ENCODE measurements at regions not wholly inside any gene's neighbourhood (a gene's known extent, or its start where the extent isn't known, plus 50 kb on each side); places are given as distances from the start of the nearest gene placed in this dataset.
"Not testable (repeated sequence)": the region's sequence is repeated elsewhere in the genome, so short reads cannot be mapped to it uniquely, and the experiment has no call there.

- in situ Hi-C loops (cut with HindIII; ENCODE audit: low sequenced_read_pairs), result no loop called here
These were observed 604.4 kb upstream of the LRRN3 start for GRCh38 chr7:110486549-110486948.

- in situ Hi-C loops (cut with HindIII; ENCODE audit: low sequenced_read_pairs), result no loop called here
These were observed 588.0 kb upstream of the LRRN3 start for GRCh38 chr7:110502888-110503465.

- in situ Hi-C loops (cut with HindIII; ENCODE audit: low sequenced_read_pairs), result no loop called here
These were observed 583.6 kb upstream of the LRRN3 start for GRCh38 chr7:110507369-110507768.

GRCh38 chr7:110507832-110508231, 583.1 kb upstream of the LRRN3 start:
- in situ Hi-C loops (cut with HindIII; ENCODE audit: low sequenced_read_pairs), result no loop called here

GRCh38 chr7:110514975-110515551, 575.9 kb upstream of the LRRN3 start:
- in situ Hi-C loops (cut with HindIII; ENCODE audit: low sequenced_read_pairs), result not testable (repeated sequence)

GRCh38 chr7:110519851-110520250, 571.1 kb upstream of the LRRN3 start:
- in situ Hi-C loops (cut with HindIII; ENCODE audit: low sequenced_read_pairs), result no loop called here

GRCh38 chr7:110521357-110521911, 569.5 kb upstream of the LRRN3 start:
- in situ Hi-C loops (cut with HindIII; ENCODE audit: low sequenced_read_pairs), result no loop called here

GRCh38 chr7:110522061-110522760, 568.7 kb upstream of the LRRN3 start:
- in situ Hi-C loops (cut with HindIII; ENCODE audit: low sequenced_read_pairs), result no loop called here

GRCh38 chr7:110522761-110523200, 568.1 kb upstream of the LRRN3 start:
- in situ Hi-C loops (cut with HindIII; ENCODE audit: low sequenced_read_pairs), result no loop called here

- in situ Hi-C loops (cut with HindIII; ENCODE audit: low sequenced_read_pairs), result no loop called here
These were observed 561.8 kb upstream of the LRRN3 start for GRCh38 chr7:110529175-110529574.

GRCh38 chr7:110531186-110531585, 559.7 kb upstream of the LRRN3 start:
- in situ Hi-C loops (cut with HindIII; ENCODE audit: low sequenced_read_pairs), result no loop called here

GRCh38 chr7:110534241-110534931, 556.5 kb upstream of the LRRN3 start:
- in situ Hi-C loops (cut with HindIII; ENCODE audit: low sequenced_read_pairs), result no loop called here

- in situ Hi-C loops (cut with HindIII; ENCODE audit: low sequenced_read_pairs), result no loop called here
These were observed 551.7 kb upstream of the LRRN3 start for GRCh38 chr7:110539216-110539615.

GRCh38 chr7:110541962-110542361, 549.0 kb upstream of the LRRN3 start:
- in situ Hi-C loops (cut with HindIII; ENCODE audit: low sequenced_read_pairs), result no loop called here

- in situ Hi-C loops (cut with HindIII; ENCODE audit: low sequenced_read_pairs), result no loop called here
These were observed 546.7 kb upstream of the LRRN3 start for GRCh38 chr7:110544194-110544593.

GRCh38 chr7:110548372-110548771, 542.6 kb upstream of the LRRN3 start:
- in situ Hi-C loops (cut with HindIII; ENCODE audit: low sequenced_read_pairs), result no loop called here

- in situ Hi-C loops (cut with HindIII; ENCODE audit: low sequenced_read_pairs), result no loop called here
These were observed 533.8 kb upstream of the LRRN3 start for GRCh38 chr7:110557136-110557535.

GRCh38 chr7:110563286-110563685, 527.6 kb upstream of the LRRN3 start:
- in situ Hi-C loops (cut with HindIII; ENCODE audit: low sequenced_read_pairs), result not testable (repeated sequence)

- in situ Hi-C loops (cut with HindIII; ENCODE audit: low sequenced_read_pairs), result no loop called here
These were observed 526.7 kb upstream of the LRRN3 start for GRCh38 chr7:110564246-110564645.

- in situ Hi-C loops (cut with HindIII; ENCODE audit: low sequenced_read_pairs), result no loop called here
These were observed 522.5 kb upstream of the LRRN3 start for GRCh38 chr7:110568388-110568787.

- in situ Hi-C loops (cut with HindIII; ENCODE audit: low sequenced_read_pairs), result no loop called here
These were observed 522.0 kb upstream of the LRRN3 start for GRCh38 chr7:110568932-110569331.

Data from endothelial cell of hepatic sinusoid (primary cell).